HEK293 (cell line): ENCODE measurements at regions not wholly inside any gene's neighbourhood (a gene's known extent, or its start where the extent isn't known, plus 50 kb on each side); places are given as distances from the start of the nearest gene placed in this dataset.

Experiments used
- CTCF ChIA-PET: fragments of 350-600 bp; formaldehyde crosslinking; extraction: SDS; loops from one replicate; lab custom pipeline; 2021; ENCODE audit warnings: antibody characterized with exemption; lab: Yijun Ruan, JAX
- POLR2A ChIA-PET: fragments of 300-600 bp; formaldehyde crosslinking; extraction: SDS; loops from one replicate; lab custom pipeline; 2020; ENCODE audit warnings: antibody characterized with exemption, inconsistent platforms; lab: Yijun Ruan, JAX
- H3K27ac ChIP-seq: fragments of 200-500 bp; sonication (Bioruptor generic); 2 replicates; pipeline ENCODE4 v1.5.1; 2014; ENCODE audit warnings: low read depth, low read length, control low read depth, inconsistent platforms; ENCODE audit errors: extremely low read depth
- H3K36me3 ChIP-seq, 2 experiments: fragments of 200-500 bp in 1 of 2; sonication (Bioruptor generic) in 1 of 2; 1 replicate in 1 of 2; 2 replicates in 1 of 2; pipeline ENCODE4 v1.5.1; 2014 to 2017; ENCODE audit warnings: inconsistent platforms in 2 of 2, low read length in 2 of 2; ENCODE audit not compliant: control insufficient read depth in 2 of 2, insufficient read depth in 1 of 2
- H3K4me1 ChIP-seq: fragments of 200-500 bp; sonication (Bioruptor generic); 2 replicates; pipeline ENCODE4 v1.5.1; 2014; ENCODE audit warnings: mild to moderate bottlenecking, low read length, inconsistent platforms; ENCODE audit not compliant: control insufficient read depth, insufficient read depth
- H3K4me3 ChIP-seq: 2 replicates; pipeline ENCODE4 v1.5.1; 2011; ENCODE audit warnings: low read depth, mild to moderate bottlenecking, control low read depth, low read length, moderate library complexity
- H3K9me3 ChIP-seq: fragments of 200-500 bp; sonication (Bioruptor generic); 2 replicates; pipeline ENCODE4 v1.5.1; 2014; ENCODE audit warnings: low read depth, low read length, inconsistent platforms; ENCODE audit not compliant: control insufficient read depth, insufficient read depth
- OSR2 ChIP-seq: fragments of 450-650 bp; formaldehyde crosslinking; IDR thresholded peaks from 2 replicates; pipeline ENCODE4 v1.5.1; 2016; ENCODE audit warnings: missing biosample characterization, missing genetic modification characterization
- TSHZ1 ChIP-seq: fragments of 450-650 bp; formaldehyde crosslinking; IDR thresholded peaks from 2 replicates; pipeline ENCODE4 v1.5.1; 2016; ENCODE audit warnings: missing biosample characterization, missing genetic modification characterization, borderline replicate concordance
- ZBTB10 ChIP-seq: fragments of 450-650 bp; formaldehyde crosslinking; IDR thresholded peaks from 2 replicates; pipeline ENCODE4 v1.5.1; 2016; ENCODE audit warnings: missing biosample characterization, missing genetic modification characterization
- ZFHX2 ChIP-seq: fragments of 450-650 bp; formaldehyde crosslinking; conservative IDR thresholded peaks from 2 replicates; pipeline ENCODE4 v1.5.1; 2016; ENCODE audit warnings: missing biosample characterization, missing genetic modification characterization
- ZNF148 ChIP-seq: fragments of 450-650 bp; formaldehyde crosslinking; IDR thresholded peaks from 2 replicates; pipeline ENCODE4 v1.5.0; 2017; ENCODE audit warnings: missing biosample characterization, missing genetic modification characterization, borderline replicate concordance
- ZNF335 ChIP-seq: fragments of 450-650 bp; formaldehyde crosslinking; conservative IDR thresholded peaks from 2 replicates; pipeline ENCODE4 v1.5.1; 2016; ENCODE audit warnings: missing biosample characterization, missing genetic modification characterization
- ZNF350 ChIP-seq: fragments of 450-650 bp; formaldehyde crosslinking; IDR thresholded peaks from 2 replicates; pipeline ENCODE4 v1.5.0; 2017; ENCODE audit warnings: missing biosample characterization, mild to moderate bottlenecking, missing genetic modification characterization
- ZNF518A ChIP-seq: fragments of 450-650 bp; formaldehyde crosslinking; conservative IDR thresholded peaks from 2 replicates; pipeline ENCODE4 v1.5.1; 2016; ENCODE audit warnings: low read depth, missing biosample characterization, missing genetic modification characterization
- ZNF670 ChIP-seq: fragments of 450-650 bp; formaldehyde crosslinking; IDR thresholded peaks from 2 replicates; pipeline ENCODE4 v1.5.1; 2016; ENCODE audit warnings: missing biosample characterization, missing genetic modification characterization, low read depth
- ZNF76 ChIP-seq: fragments of 450-650 bp; formaldehyde crosslinking; IDR thresholded peaks from 2 replicates; pipeline ENCODE4; 2016; ENCODE audit warnings: low read depth, missing biosample characterization, missing genetic modification characterization, borderline replicate concordance
- ZNF785 ChIP-seq: fragments of 450-650 bp; formaldehyde crosslinking; IDR thresholded peaks from 2 replicates; pipeline ENCODE4 v1.5.1; 2016; ENCODE audit warnings: missing biosample characterization, missing genetic modification characterization
- ZNF792 ChIP-seq: fragments of 450-650 bp; formaldehyde crosslinking; IDR thresholded peaks from 2 replicates; pipeline ENCODE4 v1.5.1; 2016; ENCODE audit warnings: missing biosample characterization, missing genetic modification characterization
- ZSCAN18 ChIP-seq: fragments of 450-650 bp; formaldehyde crosslinking; IDR thresholded peaks from 2 replicates; pipeline ENCODE4 v1.5.1; 2016; ENCODE audit warnings: missing biosample characterization, missing genetic modification characterization
- ZXDB ChIP-seq: fragments of 450-650 bp; formaldehyde crosslinking; IDR thresholded peaks from 2 replicates; pipeline ENCODE4 v1.5.1; 2016; ENCODE audit warnings: missing biosample characterization, missing genetic modification characterization

GRCh38 chr6:170042596-170043118, 248.2 kb downstream of the DLL1 start:
- Histone ChIP-seq H3K4me1 (no peaks in the 10 kb centered on the region), H3K27ac (no peak overlapping the region), H3K9me3 (no peaks in the 10 kb centered on the region), H3K4me3 (no peak overlapping the region), H3K36me3 (no peaks in the 10 kb centered on the region)
- ChIA-PET CTCF (no interaction called here), POLR2A (no interaction called here)
- TF ChIP-seq ZSCAN18 (tag by site-specific recombination) (no peak), ZNF148 (no peak), ZNF785 (no peak), ZXDB (tag by site-specific recombination) (no peak), ZNF76 (tag by site-specific recombination) (no peak), ZBTB10 (tag by site-specific recombination) (no peak), ZNF670 (tag by site-specific recombination) (no peak), ZFHX2 (tag by site-specific recombination) (no peak), TSHZ1 (tag by site-specific recombination) (no peak), OSR2 (tag by site-specific recombination) (no peak), ZNF792 (tag by site-specific recombination) (no peak), ZNF335 (tag by site-specific recombination) (no peak), ZNF518A (no peak), ZNF350 (no peak)
